ENCODE measurements at regions not wholly inside any gene's neighbourhood (a gene's known extent, or its start where the extent isn't known, plus 50 kb on each side); places are given as distances from the start of the nearest gene placed in this dataset.
"Not testable (repeated sequence)": the region's sequence is repeated elsewhere in the genome, so short reads cannot be mapped to it uniquely, and the experiment has no call there.

DNA sequence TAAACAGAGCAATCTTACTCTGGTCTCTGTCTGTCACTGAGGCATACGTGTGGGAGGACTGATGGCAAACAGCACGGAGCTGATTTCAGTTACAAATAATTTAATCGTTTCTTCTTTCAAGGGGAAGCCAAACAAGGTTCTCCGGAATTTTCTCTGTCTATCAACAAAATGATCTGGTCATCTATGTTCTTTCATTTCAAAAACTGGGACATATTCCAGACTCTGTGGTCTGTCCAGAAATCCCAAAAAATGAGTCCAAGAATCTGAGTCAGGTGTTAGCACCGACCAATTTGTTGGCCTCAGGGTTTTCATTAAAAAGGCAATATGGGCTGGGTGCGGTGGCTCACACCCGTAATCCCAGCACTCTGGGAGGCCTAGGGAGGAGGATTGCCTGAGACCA, 69.9 kb upstream of the ZNF608 start:
- Histone ChIP-seq H3K9me3 (ENCODE audit: control insufficient read depth, low read length) (no peaks in the 10 kb centered on the region), H3K36me3 (ENCODE audit: control insufficient read depth, insufficient read depth, low read length) (no peaks in the 10 kb centered on the region)
- WGBS, 2 experiments (ENCODE audit: insufficient coverage in 2 of 2) = 88 to 94% methylated on average over 5 to 7 of the region's 7 CpGs

DNA sequence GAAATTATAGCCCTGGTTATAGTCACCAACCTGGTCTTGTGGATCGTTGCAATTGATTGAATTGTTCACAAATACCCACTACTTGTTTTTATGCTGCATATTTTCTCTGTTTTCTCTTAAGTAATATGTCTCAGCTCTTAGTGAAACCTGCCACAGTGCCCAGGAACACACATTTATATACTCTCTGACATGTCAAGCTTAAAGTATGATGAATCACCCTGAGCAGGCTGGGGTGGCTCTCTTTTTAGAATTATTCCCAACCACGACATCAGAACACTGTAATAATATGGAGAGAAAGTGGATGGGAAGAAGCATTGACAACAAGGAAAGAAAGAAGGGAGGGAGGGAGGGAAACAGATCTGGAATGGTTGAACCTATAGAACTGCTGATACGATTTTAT, 72.8 kb upstream of the ZNF608 start:
- H3K4me1 ChIP-seq (ENCODE audit: control insufficient read depth, insufficient read depth, low read length, poor library complexity, severe bottlenecking) = no peaks in the 10 kb centered on the region
- WGBS, 2 experiments (ENCODE audit: insufficient coverage in 2 of 2) = 100% methylated on average over 1 of the region's 3 CpGs; no CpG with 5 or more reads in 1 of the 2 experiments
- no peak overlapping the region for H3K4me3 ChIP-seq (ENCODE audit: extremely low read depth, insufficient read depth, low read length, poor library complexity, severe bottlenecking)
- H3K9me3 ChIP-seq (ENCODE audit: control insufficient read depth, low read length) = no peaks in the 10 kb centered on the region
- no peak overlapping the region for H3K27ac ChIP-seq (ENCODE audit: low read depth, low read length, severe bottlenecking)
- H3K36me3 ChIP-seq (ENCODE audit: control insufficient read depth, insufficient read depth, low read length) = no peaks in the 10 kb centered on the region

More for the DNA sequence above, 69.9 kb upstream of the ZNF608 start:
- Histone ChIP-seq H3K4me3 (ENCODE audit: extremely low read depth, insufficient read depth, low read length, poor library complexity, severe bottlenecking) (no peak overlapping the region), H3K4me1 (ENCODE audit: control insufficient read depth, insufficient read depth, low read length, poor library complexity, severe bottlenecking) (no peaks in the 10 kb centered on the region), H3K27ac (ENCODE audit: low read depth, low read length, severe bottlenecking) (no peak overlapping the region)

DNA sequence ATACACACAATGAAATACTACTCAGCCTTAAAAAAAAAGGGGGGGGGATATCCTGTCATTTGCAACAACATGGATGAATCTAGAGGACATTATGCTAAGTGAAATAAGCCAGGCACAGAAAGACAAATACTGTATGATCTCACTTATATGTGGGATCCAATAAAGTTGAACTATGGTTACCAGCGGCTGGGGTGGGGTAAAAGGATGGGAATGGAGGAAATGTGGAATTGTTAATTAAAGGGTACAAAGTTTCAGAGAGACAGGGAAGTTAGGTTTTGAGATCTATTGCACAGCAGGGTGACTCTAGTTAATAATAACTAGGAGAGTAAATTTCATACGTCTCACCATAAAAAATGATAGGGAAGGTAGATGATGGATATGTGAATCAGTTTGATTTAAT, 76.2 kb upstream of the ZNF608 start:
- H3K4me1 ChIP-seq (ENCODE audit: control insufficient read depth, insufficient read depth, low read length, poor library complexity, severe bottlenecking) = no peaks in the 10 kb centered on the region
- no peaks in the 10 kb centered on the region for H3K9me3 ChIP-seq (ENCODE audit: control insufficient read depth, low read length)
- WGBS, 2 experiments (ENCODE audit: insufficient coverage in 2 of 2) = 100% methylated on average over 1 of the region's 2 CpGs; no CpG with 5 or more reads in 1 of the 2 experiments
- H3K4me3 ChIP-seq (ENCODE audit: extremely low read depth, insufficient read depth, low read length, poor library complexity, severe bottlenecking) = no peak overlapping the region
- H3K27ac ChIP-seq (ENCODE audit: low read depth, low read length, severe bottlenecking) = no peak overlapping the region
- no peaks in the 10 kb centered on the region for H3K36me3 ChIP-seq (ENCODE audit: control insufficient read depth, insufficient read depth, low read length)

DNA sequence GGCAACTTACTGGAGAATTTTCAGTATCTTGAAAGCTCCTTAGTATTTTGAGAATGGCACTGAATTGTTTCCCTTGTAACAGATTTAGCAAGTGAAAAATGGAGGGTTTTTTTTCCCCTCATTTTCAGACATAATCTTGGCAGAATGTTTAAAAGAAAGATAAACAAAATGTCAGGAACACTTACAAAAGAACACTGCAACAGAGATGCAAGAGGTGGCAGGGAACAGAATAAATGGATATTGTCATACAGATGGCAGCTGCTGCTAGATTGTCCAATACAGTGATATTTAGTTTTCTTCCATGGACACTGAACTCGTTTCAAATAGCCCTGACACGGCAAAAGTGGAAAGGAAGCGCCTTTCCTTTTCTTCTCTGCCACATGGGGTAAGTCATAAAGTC, 76.9 kb upstream of the ZNF608 start:
- WGBS, 2 experiments (ENCODE audit: insufficient coverage in 2 of 2) = 88 to 100% methylated on average over 3 of the region's 3 CpGs
- Histone ChIP-seq H3K36me3 (ENCODE audit: control insufficient read depth, insufficient read depth, low read length) (no peaks in the 10 kb centered on the region), H3K9me3 (ENCODE audit: control insufficient read depth, low read length) (no peaks in the 10 kb centered on the region), H3K4me1 (ENCODE audit: control insufficient read depth, insufficient read depth, low read length, poor library complexity, severe bottlenecking) (no peaks in the 10 kb centered on the region), H3K4me3 (ENCODE audit: extremely low read depth, insufficient read depth, low read length, poor library complexity, severe bottlenecking) (no peak overlapping the region), H3K27ac (ENCODE audit: low read depth, low read length, severe bottlenecking) (no peak overlapping the region)

DNA sequence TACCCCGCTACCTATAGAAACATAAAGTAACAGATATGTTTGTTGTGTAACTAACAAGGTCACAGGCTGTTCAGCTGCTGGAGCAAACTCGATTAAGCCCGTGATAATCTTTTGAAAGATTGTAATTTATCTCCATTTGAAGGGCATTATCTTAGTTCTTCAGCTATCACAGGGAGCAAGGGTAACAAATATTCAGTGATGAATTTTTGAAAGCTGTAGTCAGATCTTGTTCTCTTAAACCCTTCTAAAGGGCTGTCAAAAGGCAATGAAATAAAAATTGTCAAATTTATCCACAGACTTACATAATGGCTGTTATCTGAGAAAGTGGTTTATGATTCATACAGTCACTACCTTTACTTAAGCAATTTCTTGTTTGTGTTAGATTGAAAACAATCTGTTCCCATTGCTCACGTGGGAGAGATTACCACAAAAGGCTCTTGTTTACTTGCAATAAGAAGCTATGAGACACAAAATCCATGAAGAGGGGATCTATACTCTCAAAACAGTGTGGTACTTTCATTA, 78.3 kb upstream of the ZNF608 start:
- H3K4me3 ChIP-seq (ENCODE audit: extremely low read depth, insufficient read depth, low read length, poor library complexity, severe bottlenecking) = no peak overlapping the region
- 87% methylated on average over 3 of the region's 4 CpGs; no CpG with 5 or more reads in 1 of the 2 experiments for WGBS, 2 experiments (ENCODE audit: insufficient coverage in 2 of 2)
- no peak overlapping the region for H3K27ac ChIP-seq (ENCODE audit: low read depth, low read length, severe bottlenecking)
- no peaks in the 10 kb centered on the region for H3K4me1 ChIP-seq (ENCODE audit: control insufficient read depth, insufficient read depth, low read length, poor library complexity, severe bottlenecking)
- no peaks in the 10 kb centered on the region for H3K9me3 ChIP-seq (ENCODE audit: control insufficient read depth, low read length)
- no peaks in the 10 kb centered on the region for H3K36me3 ChIP-seq (ENCODE audit: control insufficient read depth, insufficient read depth, low read length)

DNA sequence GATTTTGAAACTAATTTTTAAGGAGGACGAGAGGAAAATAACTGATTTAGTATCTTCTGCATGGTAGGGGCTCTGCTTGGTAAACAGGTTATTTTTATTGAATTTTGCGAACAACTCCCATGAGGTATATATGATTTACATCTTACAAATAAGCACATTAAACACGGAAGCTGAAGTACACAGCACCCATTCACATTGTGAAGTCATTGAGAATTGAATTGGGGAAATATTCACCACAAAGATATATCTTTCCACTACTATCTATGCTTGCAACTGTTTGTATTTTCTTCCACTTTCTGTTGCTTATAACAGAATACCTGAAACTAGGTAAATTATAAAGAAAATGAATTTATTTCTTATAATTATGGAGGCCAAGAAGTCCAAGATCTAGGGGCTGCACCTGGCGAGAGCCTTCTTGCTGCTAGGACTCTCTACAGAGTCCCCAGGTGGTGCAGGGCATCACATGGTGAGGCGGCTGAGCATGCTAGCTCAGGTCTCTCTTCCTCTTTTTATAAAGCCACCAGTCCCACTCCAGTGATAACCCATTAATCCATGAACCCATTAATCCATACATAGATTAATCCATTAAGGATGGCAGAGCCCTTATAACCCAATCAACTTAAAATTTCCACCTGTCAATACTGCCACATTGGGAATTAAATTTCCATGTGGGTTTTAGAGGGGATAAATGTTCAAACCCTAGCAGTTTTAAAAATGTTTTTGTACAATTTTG, 79.0 kb upstream of the ZNF608 start:
- H3K36me3 ChIP-seq (ENCODE audit: control insufficient read depth, insufficient read depth, low read length) = no peaks in the 10 kb centered on the region
- no peaks in the 10 kb centered on the region for H3K9me3 ChIP-seq (ENCODE audit: control insufficient read depth, low read length)

DNA sequence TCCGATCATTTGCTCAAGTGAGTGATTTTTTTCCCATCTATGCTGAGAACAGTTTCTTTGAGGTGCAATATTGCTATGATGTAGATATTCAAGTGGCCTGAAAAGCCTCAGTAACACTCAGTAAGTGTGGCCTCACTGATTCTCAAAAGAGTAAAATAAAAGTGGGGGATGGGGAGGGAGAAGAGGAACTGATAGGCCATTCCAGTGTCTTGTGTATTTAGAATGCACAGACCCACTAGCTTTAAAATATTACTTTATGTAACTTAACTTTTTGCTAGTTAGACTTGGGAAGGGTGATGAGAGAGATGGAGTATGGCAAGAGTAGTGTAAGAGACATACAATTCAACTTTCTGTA, 79.5 kb upstream of the ZNF608 start:
- Histone ChIP-seq H3K27ac (ENCODE audit: low read depth, low read length, severe bottlenecking) (no peak overlapping the region), H3K4me3 (ENCODE audit: extremely low read depth, insufficient read depth, low read length, poor library complexity, severe bottlenecking) (no peak overlapping the region), H3K36me3 (ENCODE audit: control insufficient read depth, insufficient read depth, low read length) (no peaks in the 10 kb centered on the region), H3K4me1 (ENCODE audit: control insufficient read depth, insufficient read depth, low read length, poor library complexity, severe bottlenecking) (no peaks in the 10 kb centered on the region), H3K9me3 (ENCODE audit: control insufficient read depth, low read length) (no peaks in the 10 kb centered on the region)
- 67% methylated on average over 1 of the region's 1 CpG; no CpG with 5 or more reads in 1 of the 2 experiments for WGBS, 2 experiments (ENCODE audit: insufficient coverage in 2 of 2)

More for the DNA sequence above, 79.0 kb upstream of the ZNF608 start:
- Histone ChIP-seq H3K27ac (ENCODE audit: low read depth, low read length, severe bottlenecking) (no peak overlapping the region), H3K4me3 (ENCODE audit: extremely low read depth, insufficient read depth, low read length, poor library complexity, severe bottlenecking) (no peak overlapping the region), H3K4me1 (ENCODE audit: control insufficient read depth, insufficient read depth, low read length, poor library complexity, severe bottlenecking) (no peaks in the 10 kb centered on the region)
- WGBS, 2 experiments (ENCODE audit: insufficient coverage in 2 of 2) = 73 to 95% methylated on average over 2 to 4 of the region's 5 CpGs

DNA sequence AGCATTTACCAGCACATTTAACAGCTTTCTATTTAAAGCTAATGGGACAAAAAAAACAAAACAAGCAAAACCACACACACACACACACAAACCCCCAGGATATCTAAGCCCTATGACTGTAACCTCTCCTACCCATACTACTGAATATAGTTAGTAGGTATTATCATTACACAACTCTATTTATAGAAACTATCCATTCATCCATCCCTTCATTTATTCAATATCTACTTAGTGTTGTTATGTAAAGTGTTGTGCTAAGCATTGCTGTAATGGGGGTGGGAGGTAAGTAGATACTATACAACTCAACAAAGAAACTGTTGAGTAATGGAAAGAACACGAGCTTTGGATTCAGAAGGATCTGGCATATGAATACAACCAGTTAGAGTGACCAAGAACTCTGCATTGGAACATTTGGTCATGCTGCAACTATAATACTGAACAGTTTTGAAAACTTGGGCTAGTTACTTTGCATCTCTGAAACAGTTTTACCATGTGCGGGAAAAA, 82.3 kb upstream of the ZNF608 start:
- WGBS, 2 experiments (ENCODE audit: insufficient coverage in 2 of 2) = 83% methylated on average over 1 of the region's 2 CpGs; no CpG with 5 or more reads in 1 of the 2 experiments

DNA sequence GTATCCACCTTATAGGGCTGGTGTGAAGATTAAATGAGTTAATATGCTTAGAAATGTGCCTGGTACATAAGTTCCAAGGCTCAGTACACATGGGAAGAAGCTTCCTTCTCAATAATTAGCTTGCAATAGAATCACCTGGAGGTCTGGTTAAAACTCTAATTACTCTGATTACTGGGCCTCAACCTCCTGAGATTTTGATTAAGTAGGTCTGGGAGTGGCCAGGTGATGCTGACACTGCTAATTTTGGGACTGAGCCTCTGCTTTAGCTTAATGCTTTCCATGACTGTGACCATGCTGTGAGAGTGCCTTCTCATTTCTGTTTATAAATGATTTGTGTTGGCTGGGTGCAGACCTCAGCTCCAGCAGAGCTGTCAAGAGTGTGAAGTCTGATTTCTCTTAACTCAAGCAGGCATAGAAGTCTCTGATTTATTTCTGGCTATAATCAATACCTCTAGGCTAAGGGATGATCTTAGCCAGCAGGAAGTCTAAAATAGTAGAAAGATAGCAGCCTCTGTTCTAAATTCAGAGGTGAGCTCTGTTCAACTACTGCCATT, 85.3 kb upstream of the ZNF608 start:
- H3K4me1 ChIP-seq (ENCODE audit: control insufficient read depth, insufficient read depth, low read length, poor library complexity, severe bottlenecking) = no peaks in the 10 kb centered on the region
- peaks cover 27% of the 10 kb centered on the region for H3K9me3 ChIP-seq (ENCODE audit: control insufficient read depth, low read length)
- no peak overlapping the region for H3K4me3 ChIP-seq (ENCODE audit: extremely low read depth, insufficient read depth, low read length, poor library complexity, severe bottlenecking)
- no peak overlapping the region for H3K27ac ChIP-seq (ENCODE audit: low read depth, low read length, severe bottlenecking)
- H3K36me3 ChIP-seq (ENCODE audit: control insufficient read depth, insufficient read depth, low read length) = no peaks in the 10 kb centered on the region

More for the DNA sequence above, 82.3 kb upstream of the ZNF608 start:
- no peak overlapping the region for H3K4me3 ChIP-seq (ENCODE audit: extremely low read depth, insufficient read depth, low read length, poor library complexity, severe bottlenecking)
- H3K36me3 ChIP-seq (ENCODE audit: control insufficient read depth, insufficient read depth, low read length) = no peaks in the 10 kb centered on the region
- no peaks in the 10 kb centered on the region for H3K4me1 ChIP-seq (ENCODE audit: control insufficient read depth, insufficient read depth, low read length, poor library complexity, severe bottlenecking)
- H3K27ac ChIP-seq (ENCODE audit: low read depth, low read length, severe bottlenecking) = no peak overlapping the region
- H3K9me3 ChIP-seq (ENCODE audit: control insufficient read depth, low read length) = peaks cover 21% of the 10 kb centered on the region

DNA sequence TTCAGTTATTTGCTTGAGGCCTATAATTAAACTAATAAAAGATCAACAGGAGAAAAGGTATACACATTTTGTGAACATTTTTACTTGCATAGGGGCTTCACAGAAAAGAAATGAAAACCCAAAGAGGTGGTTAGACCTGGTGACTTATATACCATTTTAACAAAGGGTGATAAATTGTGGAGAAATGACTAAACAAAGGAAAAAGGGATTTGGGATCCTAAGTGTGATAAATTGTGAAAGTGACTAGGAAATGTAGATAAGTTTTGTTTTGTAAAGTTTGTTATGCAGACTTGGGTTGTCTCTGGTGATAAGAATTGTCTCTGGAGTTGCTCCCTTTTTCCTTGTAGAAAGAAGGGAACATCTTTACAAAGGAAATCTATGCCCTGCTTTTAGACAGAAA, 86.1 kb upstream of the ZNF608 start:
- H3K36me3 ChIP-seq (ENCODE audit: control insufficient read depth, insufficient read depth, low read length) = no peaks in the 10 kb centered on the region

DNA sequence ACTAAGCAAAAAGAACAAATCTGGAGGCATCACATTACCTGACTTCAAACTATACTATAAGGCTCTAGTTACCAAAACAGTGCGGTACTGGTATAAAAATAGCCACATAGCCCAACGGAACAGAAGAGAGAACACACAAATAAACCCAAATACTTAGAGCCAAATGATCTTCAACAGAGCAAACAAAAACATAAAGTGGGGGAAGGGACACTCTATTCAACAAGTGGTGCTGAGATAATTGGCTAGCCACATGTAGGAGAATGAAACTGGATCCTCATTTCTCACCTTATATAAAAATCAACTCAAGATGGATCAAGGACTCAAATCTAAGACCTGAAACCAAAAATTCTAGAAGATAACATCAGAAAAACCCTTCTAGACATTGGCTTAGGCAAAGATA, 89.9 kb upstream of the ZNF608 start:
- 83 to 100% methylated on average over 1 of the region's 2 CpGs for WGBS, 2 experiments (ENCODE audit: insufficient coverage in 2 of 2)
- not testable (repeated sequence) for H3K27ac ChIP-seq (ENCODE audit: low read depth, low read length, severe bottlenecking); H3K36me3 ChIP-seq (ENCODE audit: control insufficient read depth, insufficient read depth, low read length); H3K4me1 ChIP-seq (ENCODE audit: control insufficient read depth, insufficient read depth, low read length, poor library complexity, severe bottlenecking); H3K4me3 ChIP-seq (ENCODE audit: extremely low read depth, insufficient read depth, low read length, poor library complexity, severe bottlenecking)
- peaks cover 27% of the 10 kb centered on the region for H3K9me3 ChIP-seq (ENCODE audit: control insufficient read depth, low read length)

More for the DNA sequence above, 86.1 kb upstream of the ZNF608 start:
- H3K9me3 ChIP-seq (ENCODE audit: control insufficient read depth, low read length) = peaks cover 27% of the 10 kb centered on the region
- no peak overlapping the region for H3K4me3 ChIP-seq (ENCODE audit: extremely low read depth, insufficient read depth, low read length, poor library complexity, severe bottlenecking)
- no peak overlapping the region for H3K27ac ChIP-seq (ENCODE audit: low read depth, low read length, severe bottlenecking)
- no peaks in the 10 kb centered on the region for H3K4me1 ChIP-seq (ENCODE audit: control insufficient read depth, insufficient read depth, low read length, poor library complexity, severe bottlenecking)

Data from mesodermal cell (in vitro differentiated cells).